ENCODE measurements at regions not wholly inside any gene's neighbourhood (a gene's known extent, or its start where the extent isn't known, plus 50 kb on each side); places are given as distances from the start of the nearest gene placed in this dataset.
"Not testable (repeated sequence)": the region's sequence is repeated elsewhere in the genome, so short reads cannot be mapped to it uniquely, and the experiment has no call there.

- no peak for FAIRE-seq
- no peak for DNase-seq (ENCODE audit: insufficient read length, low spot score)
- no peak for TF ChIP-seq POLR2A (IDR thresholded peaks at IDR 0.05; ENCODE audit: low read depth, low read length)
Measured at GRCh38 chr2:75432761-75433361, 127.9 kb downstream of the EVA1A start.

- DNase-seq (ENCODE audit: insufficient read length, low spot score) (no peak), FAIRE-seq (no peak)
- no peak for TF ChIP-seq POLR2A (IDR thresholded peaks at IDR 0.05; ENCODE audit: low read depth, low read length)
Measured at GRCh38 chr2:75431763-75432162, 129.0 kb downstream of the EVA1A start.

GRCh38 chr2:75431276-75431675, 129.5 kb downstream of the EVA1A start:
- no peak for FAIRE-seq
- no peak for TF ChIP-seq POLR2A (IDR thresholded peaks at IDR 0.05; ENCODE audit: low read depth, low read length)
- no peak for DNase-seq (ENCODE audit: insufficient read length, low spot score)

GRCh38 chr2:75430449-75430848, 130.3 kb downstream of the EVA1A start:
- not testable (repeated sequence) for FAIRE-seq; DNase-seq (ENCODE audit: insufficient read length, low spot score)

- no peak for TF ChIP-seq POLR2A (IDR thresholded peaks at IDR 0.05; ENCODE audit: low read depth, low read length)
- FAIRE-seq (no peak), DNase-seq (ENCODE audit: insufficient read length, low spot score) (no peak)
Measured at GRCh38 chr2:75428646-75429443, 131.9 kb downstream of the EVA1A start.

- TF ChIP-seq POLR2A (IDR thresholded peaks at IDR 0.05; ENCODE audit: low read depth, low read length): no peak
- DNase-seq (ENCODE audit: insufficient read length, low spot score): no peak
- FAIRE-seq: no peak
Measured at GRCh38 chr2:75428060-75428459, 132.7 kb downstream of the EVA1A start.

GRCh38 chr2:75424936-75425619, 135.7 kb downstream of the EVA1A start:
- no peak for FAIRE-seq
- DNase-seq (ENCODE audit: insufficient read length, low spot score): no peak
- no peak for TF ChIP-seq POLR2A (IDR thresholded peaks at IDR 0.05; ENCODE audit: low read depth, low read length)

GRCh38 chr2:75421986-75422385, 138.8 kb downstream of the EVA1A start:
- no peak for TF ChIP-seq POLR2A (IDR thresholded peaks at IDR 0.05; ENCODE audit: low read depth, low read length)
- DNase-seq (ENCODE audit: insufficient read length, low spot score) (no peak), FAIRE-seq (no peak)

- TF ChIP-seq POLR2A (IDR thresholded peaks at IDR 0.05; ENCODE audit: low read depth, low read length): no peak
- DNase-seq (ENCODE audit: insufficient read length, low spot score): no peak
- no peak for FAIRE-seq
Measured at GRCh38 chr2:75416420-75417342, 144.1 kb downstream of the EVA1A start.

GRCh38 chr2:75415731-75416130, 145.0 kb downstream of the EVA1A start:
- no peak for TF ChIP-seq POLR2A (IDR thresholded peaks at IDR 0.05; ENCODE audit: low read depth, low read length)
- FAIRE-seq: no peak
- DNase-seq (ENCODE audit: insufficient read length, low spot score): no peak

GRCh38 chr2:75415111-75415626, 145.6 kb downstream of the EVA1A start:
- DNase-seq (ENCODE audit: insufficient read length, low spot score) (no peak), FAIRE-seq (no peak)
- TF ChIP-seq POLR2A (IDR thresholded peaks at IDR 0.05; ENCODE audit: low read depth, low read length): no peak

GRCh38 chr2:75411574-75411973, 149.2 kb downstream of the EVA1A start:
- no peak for TF ChIP-seq POLR2A (IDR thresholded peaks at IDR 0.05; ENCODE audit: low read depth, low read length)
- no peak for FAIRE-seq
- no peak for DNase-seq (ENCODE audit: insufficient read length, low spot score)

GRCh38 chr2:75410702-75411101, 150.0 kb downstream of the EVA1A start:
- DNase-seq (ENCODE audit: insufficient read length, low spot score) (no peak), FAIRE-seq (no peak)
- TF ChIP-seq POLR2A (IDR thresholded peaks at IDR 0.05; ENCODE audit: low read depth, low read length): no peak
